Muscle layer of duodenum (tissue), 2 donors: ENCODE measurements at regions not wholly inside any gene's neighbourhood (a gene's known extent, or its start where the extent isn't known, plus 50 kb on each side); places are given as distances from the start of the nearest gene placed in this dataset.
A peak's percentile ranks its signal among the peaks of the same experiment; 100 is the strongest.

Source experiments
- H3K27ac ChIP-seq: one replicate; pipeline ENCODE4 v1.7.0; 2013; ENCODE audit warnings: mild to moderate bottlenecking, low read length
- H3K27me3 ChIP-seq: one replicate; pipeline ENCODE4 v1.7.0; 2013; ENCODE audit warnings: low read depth, mild to moderate bottlenecking, control low read depth, low read length
- H3K36me3 ChIP-seq, 2 donors: one replicate each; pipeline ENCODE4 v1.7.0; 2013; ENCODE audit warnings: low read length in 2 of 2, control low read depth in 1 of 2, mild to moderate bottlenecking in 1 of 2; ENCODE audit not compliant: insufficient read depth in 2 of 2, control insufficient read depth in 1 of 2
- H3K4me1 ChIP-seq, 2 donors: one replicate each; pipeline ENCODE4 v1.7.0; 2013; ENCODE audit warnings: low read length in 2 of 2, mild to moderate bottlenecking in 2 of 2, control low read depth in 1 of 2, moderate library complexity in 1 of 2; ENCODE audit not compliant: insufficient read depth in 2 of 2, control insufficient read depth in 1 of 2
- H3K4me3 ChIP-seq, 2 donors: one replicate each; pipeline ENCODE4 v1.7.0; 2013; ENCODE audit warnings: low read length in 2 of 2, low read depth in 1 of 2, mild to moderate bottlenecking in 1 of 2
- H3K9me3 ChIP-seq, 2 donors: one replicate each; pipeline ENCODE4 v1.7.0; 2013; ENCODE audit warnings: low read length in 2 of 2, control low read depth in 1 of 2, mild to moderate bottlenecking in 1 of 2; ENCODE audit not compliant: control insufficient read depth in 1 of 2
- donor health status: healthy.

DNA sequence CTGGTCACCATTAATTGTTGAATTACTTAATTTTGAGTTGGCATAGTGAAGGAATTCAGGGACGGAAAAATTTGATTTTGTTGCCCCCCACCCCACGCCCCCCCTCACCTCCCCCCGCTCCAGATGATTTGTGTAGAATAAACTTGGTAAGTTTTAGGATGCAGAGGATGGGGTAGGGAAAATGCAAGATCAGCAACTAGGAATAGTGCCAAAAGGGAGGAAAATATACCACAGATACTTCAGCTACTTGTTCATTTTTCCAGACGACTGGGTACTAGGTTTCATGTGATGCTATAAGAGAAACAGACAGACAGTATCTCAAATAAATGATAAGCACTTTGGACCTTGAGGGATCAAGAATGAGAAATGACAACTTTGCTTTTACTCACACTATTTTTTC lies 862.2 kb upstream of the SEMA6A start:
- Histone ChIP-seq H3K4me3 (no peak overlapping the region), H3K36me3 (no peaks in the 10 kb centered on the region), H3K9me3 (no peaks in the 10 kb centered on the region), H3K27ac (no peak overlapping the region), H3K27me3 (no peaks in the 10 kb centered on the region), H3K4me1 (peaks cover 0 to 4% of the 10 kb centered on the region in 2 donors)

DNA sequence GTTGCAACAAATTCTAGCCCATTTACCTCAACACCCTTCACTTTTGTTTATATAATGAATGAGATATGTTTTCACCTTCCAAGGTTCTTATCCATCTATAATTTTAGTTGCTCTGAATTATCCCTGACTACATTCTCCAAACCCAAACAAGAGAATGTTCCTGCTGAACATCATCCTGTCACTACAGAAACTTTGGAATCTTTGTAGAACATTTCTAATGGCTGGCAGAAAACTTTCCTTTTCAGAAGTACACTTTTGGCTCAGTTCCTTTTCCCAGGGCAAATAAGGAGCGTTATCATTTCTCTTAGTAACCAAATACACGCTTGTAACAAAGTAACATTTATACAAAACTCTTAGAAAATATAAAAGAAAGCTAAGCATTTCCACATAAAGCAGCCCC lies 860.6 kb upstream of the SEMA6A start:
- peak overlapping the region; percentile 45 for H3K27ac ChIP-seq

GRCh38 chr5:117434254-117434653 lies 859.6 kb upstream of the SEMA6A start:
- H3K4me1 ChIP-seq: peaks cover 0 to 4% of the 10 kb centered on the region in 2 donors
- no peaks in the 10 kb centered on the region for H3K9me3 ChIP-seq
- no peaks in the 10 kb centered on the region for H3K27me3 ChIP-seq
- H3K36me3 ChIP-seq: no peaks in the 10 kb centered on the region
- H3K4me3 ChIP-seq: no peak overlapping the region
- peak overlapping the region; percentile 45 for H3K27ac ChIP-seq

More for the DNA sequence above, 860.6 kb upstream of the SEMA6A start:
- Histone ChIP-seq H3K27me3 (no peaks in the 10 kb centered on the region), H3K4me1 (peaks cover 0 to 4% of the 10 kb centered on the region in 2 donors), H3K36me3 (no peaks in the 10 kb centered on the region), H3K4me3 (no peak overlapping the region), H3K9me3 (no peaks in the 10 kb centered on the region)

- H3K27ac ChIP-seq: no peak overlapping the region
- H3K4me3 ChIP-seq: no peak overlapping the region
- H3K36me3 ChIP-seq: no peaks in the 10 kb centered on the region
- H3K27me3 ChIP-seq: no peaks in the 10 kb centered on the region
- H3K4me1 ChIP-seq: peaks cover 0 to 4% of the 10 kb centered on the region in 2 donors
- no peaks in the 10 kb centered on the region for H3K9me3 ChIP-seq
These were observed 859.2 kb upstream of the SEMA6A start for GRCh38 chr5:117433818-117434217.

GRCh38 chr5:117431091-117431490 lies 856.5 kb upstream of the SEMA6A start:
- Histone ChIP-seq H3K4me1 (peaks cover 0 to 4% of the 10 kb centered on the region in 2 donors), H3K9me3 (no peaks in the 10 kb centered on the region), H3K27ac (no peak overlapping the region), H3K4me3 (no peak overlapping the region), H3K27me3 (no peaks in the 10 kb centered on the region), H3K36me3 (no peaks in the 10 kb centered on the region)

DNA sequence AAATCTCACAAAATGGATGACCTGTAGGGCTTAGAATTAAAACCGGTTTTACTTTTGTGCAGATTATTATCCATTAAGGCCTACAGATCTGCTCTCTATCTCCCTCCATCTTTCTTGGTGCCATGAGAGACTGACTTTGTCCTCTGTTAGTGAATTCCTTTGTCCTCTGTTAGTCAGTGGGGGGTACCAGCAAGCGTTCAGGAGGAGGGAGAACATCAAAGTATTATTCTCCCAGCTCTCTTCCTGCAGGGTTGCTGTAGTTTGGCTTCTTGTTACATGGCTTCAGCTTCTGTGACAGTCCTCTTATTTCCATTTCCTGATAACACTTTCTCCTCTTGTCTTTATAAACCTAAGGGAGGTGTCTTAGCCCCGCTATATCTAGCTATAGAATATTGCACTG lies 850.5 kb upstream of the SEMA6A start:
- Histone ChIP-seq H3K36me3 (no peaks in the 10 kb centered on the region), H3K9me3 (peaks cover 6 to 11% of the 10 kb centered on the region in 2 donors), H3K27me3 (no peaks in the 10 kb centered on the region), H3K27ac (no peak overlapping the region), H3K4me1 (no peaks in the 10 kb centered on the region), H3K4me3 (no peak overlapping the region)

GRCh38 chr5:117424559-117424958 lies 849.9 kb upstream of the SEMA6A start:
- Histone ChIP-seq H3K4me3 (no peak overlapping the region), H3K27ac (no peak overlapping the region), H3K27me3 (no peaks in the 10 kb centered on the region), H3K9me3 (peaks cover 6 to 11% of the 10 kb centered on the region in 2 donors), H3K36me3 (no peaks in the 10 kb centered on the region), H3K4me1 (no peaks in the 10 kb centered on the region)

DNA sequence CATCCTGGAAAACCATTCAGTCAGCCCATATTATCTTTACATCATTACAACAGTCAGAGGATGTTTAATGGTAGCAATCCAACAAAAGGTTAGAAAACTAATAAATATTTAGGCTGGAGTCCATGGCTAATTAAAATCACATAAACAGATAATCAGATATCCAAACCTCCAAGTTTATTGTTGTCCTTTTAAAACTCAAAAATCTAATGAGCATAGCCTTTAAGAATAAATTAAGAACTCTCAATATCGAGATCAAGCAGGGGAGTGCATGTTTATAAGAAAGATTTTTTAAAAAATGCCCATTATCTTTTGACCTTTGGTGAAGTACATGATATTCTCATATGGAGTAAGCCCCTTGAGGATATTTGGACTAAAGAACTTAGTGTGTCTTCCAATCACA lies 842.9 kb upstream of the SEMA6A start:
- H3K9me3 ChIP-seq: peaks cover 6 to 11% of the 10 kb centered on the region in 2 donors
- H3K4me3 ChIP-seq: no peak overlapping the region
- no peaks in the 10 kb centered on the region for H3K4me1 ChIP-seq
- no peaks in the 10 kb centered on the region for H3K27me3 ChIP-seq
- no peaks in the 10 kb centered on the region for H3K36me3 ChIP-seq
- H3K27ac ChIP-seq: no peak overlapping the region

GRCh38 chr5:117414926-117415325 lies 840.3 kb upstream of the SEMA6A start:
- Histone ChIP-seq H3K4me1 (no peaks in the 10 kb centered on the region), H3K9me3 (no peaks in the 10 kb centered on the region), H3K27ac (no peak overlapping the region), H3K36me3 (no peaks in the 10 kb centered on the region), H3K27me3 (no peaks in the 10 kb centered on the region), H3K4me3 (no peak overlapping the region)

DNA sequence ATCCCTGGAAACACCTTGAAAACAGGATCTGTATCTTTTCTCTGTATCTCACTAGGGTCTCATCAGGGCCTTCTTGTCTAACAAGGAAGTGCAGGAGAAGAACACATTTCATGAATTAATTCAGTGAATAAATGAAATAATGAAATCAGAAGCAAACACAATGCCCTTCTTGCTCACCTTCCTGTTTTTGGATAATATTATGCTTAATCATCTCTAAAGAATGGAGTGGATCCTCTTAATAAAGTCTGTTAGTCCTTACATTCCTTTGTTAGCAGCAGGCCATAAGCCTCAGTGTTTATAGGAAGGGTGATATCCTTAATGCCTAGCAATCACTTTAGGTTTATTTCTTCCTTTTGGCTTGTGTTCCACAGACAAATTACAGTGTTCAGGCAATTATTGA lies 837.1 kb upstream of the SEMA6A start:
- Histone ChIP-seq H3K27ac (no peak overlapping the region), H3K4me1 (no peaks in the 10 kb centered on the region), H3K36me3 (no peaks in the 10 kb centered on the region), H3K9me3 (no peaks in the 10 kb centered on the region), H3K27me3 (no peaks in the 10 kb centered on the region), H3K4me3 (no peak overlapping the region)

DNA sequence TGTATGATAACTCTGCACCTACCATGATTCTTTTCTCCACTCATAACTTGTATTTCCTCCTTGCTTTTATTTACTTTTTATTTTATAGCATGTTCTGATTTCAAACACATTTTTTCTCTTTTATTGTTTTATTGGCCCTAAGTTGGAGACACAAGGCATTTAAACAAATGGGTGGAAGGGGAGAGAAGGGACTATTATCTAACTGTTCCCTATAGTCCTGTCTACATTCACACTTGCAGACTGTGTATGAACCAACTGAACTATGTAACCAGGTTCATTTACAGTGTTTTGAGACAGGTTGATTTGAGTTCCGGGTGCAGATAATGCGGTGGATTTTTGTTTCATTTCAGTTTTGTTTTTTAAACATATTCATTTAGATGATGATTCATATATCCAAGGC lies 830.6 kb upstream of the SEMA6A start:
- H3K4me3 ChIP-seq: no peak overlapping the region
- H3K27ac ChIP-seq: no peak overlapping the region
- H3K4me1 ChIP-seq: no peaks in the 10 kb centered on the region

DNA sequence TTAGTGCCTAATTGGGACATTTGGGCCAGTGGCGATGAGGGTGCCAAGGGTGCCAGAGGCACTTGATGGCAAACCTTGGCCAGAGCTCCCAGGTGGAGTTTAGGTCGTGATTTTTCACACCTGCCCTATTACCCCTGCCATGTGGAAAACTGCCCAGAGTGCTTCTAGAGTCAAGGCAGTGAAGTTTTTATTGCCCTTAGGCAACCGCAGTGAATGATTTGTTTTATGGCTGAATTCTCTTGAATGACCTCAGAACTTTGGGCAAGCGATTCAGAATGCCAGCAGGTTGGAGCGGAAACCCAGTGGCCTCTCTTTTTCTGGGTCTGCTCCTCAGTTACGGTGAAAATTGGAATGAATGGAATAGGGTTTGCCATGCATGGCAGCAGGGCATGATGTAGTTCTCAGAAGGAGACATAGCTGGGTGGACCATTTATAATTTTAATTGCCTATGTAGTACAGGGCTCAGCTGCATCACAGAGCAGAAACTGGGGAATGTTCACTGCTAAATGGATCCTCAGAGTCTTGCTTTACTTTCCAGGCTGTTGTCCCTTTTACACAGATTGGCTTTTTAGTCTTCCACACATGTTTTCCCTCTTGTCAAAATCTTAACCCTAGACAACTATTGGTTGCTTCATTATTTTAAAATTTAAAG lies 820.0 kb upstream of the SEMA6A start:
- H3K27ac ChIP-seq: no peak overlapping the region
- H3K4me1 ChIP-seq: no peaks in the 10 kb centered on the region
- no peaks in the 10 kb centered on the region for H3K36me3 ChIP-seq
- H3K27me3 ChIP-seq: no peaks in the 10 kb centered on the region
- no peak overlapping the region for H3K4me3 ChIP-seq
- no peaks in the 10 kb centered on the region for H3K9me3 ChIP-seq

More for the DNA sequence above, 830.6 kb upstream of the SEMA6A start:
- Histone ChIP-seq H3K36me3 (no peaks in the 10 kb centered on the region), H3K27me3 (no peaks in the 10 kb centered on the region), H3K9me3 (no peaks in the 10 kb centered on the region)
